TTC549 (cell line): ENCODE measurements at regions not wholly inside any gene's neighbourhood (a gene's known extent, or its start where the extent isn't known, plus 50 kb on each side); places are given as distances from the start of the nearest gene placed in this dataset.

Source experiments
- FAIRE-seq: peaks from 2 replicates; lab custom pipeline; 2012; peaks lifted over from hg19 to GRCh38; lab: Jason Lieb, UNC

DNA sequence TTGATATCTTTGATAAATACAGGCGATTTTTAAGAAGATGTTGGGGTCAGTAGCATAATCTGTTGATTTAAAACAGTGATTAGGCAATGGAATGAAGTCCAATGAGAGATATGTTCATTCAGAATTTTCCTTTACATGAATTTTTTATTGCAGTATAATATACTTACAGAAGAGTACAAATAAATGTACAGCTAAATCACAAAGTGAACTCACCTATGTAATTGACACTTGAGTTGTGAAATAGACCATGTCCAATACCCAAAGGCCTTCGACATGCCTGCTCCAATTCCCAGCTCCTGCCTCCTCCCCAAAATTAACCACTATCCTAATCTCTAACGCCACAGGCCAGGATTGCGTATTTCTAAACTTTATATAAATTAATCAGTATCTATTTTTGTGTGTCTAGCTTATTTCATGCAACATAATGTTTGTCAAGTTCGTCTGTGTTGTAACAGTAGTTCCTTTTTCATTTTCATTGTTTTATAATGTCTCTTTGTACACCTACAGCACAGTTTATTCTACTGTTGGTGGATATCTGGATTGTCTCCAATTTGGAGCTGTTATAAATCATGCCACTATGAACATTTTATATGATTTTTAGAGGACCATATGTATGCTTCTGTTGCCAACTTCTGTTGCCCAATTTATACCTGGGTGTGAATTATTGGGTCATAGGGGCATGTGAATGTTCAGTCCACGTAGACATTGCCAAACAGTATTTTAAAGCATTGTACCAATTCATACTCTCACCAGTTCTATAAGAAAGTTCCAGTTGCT lies 208.3 kb downstream of the TLE1 start:
- FAIRE-seq = no peak

- FAIRE-seq = no peak
These were observed 209.8 kb downstream of the TLE1 start for GRCh38 chr9:81479573-81479972.

- FAIRE-seq = no peak
These were observed 211.7 kb downstream of the TLE1 start for GRCh38 chr9:81477669-81478068.

DNA sequence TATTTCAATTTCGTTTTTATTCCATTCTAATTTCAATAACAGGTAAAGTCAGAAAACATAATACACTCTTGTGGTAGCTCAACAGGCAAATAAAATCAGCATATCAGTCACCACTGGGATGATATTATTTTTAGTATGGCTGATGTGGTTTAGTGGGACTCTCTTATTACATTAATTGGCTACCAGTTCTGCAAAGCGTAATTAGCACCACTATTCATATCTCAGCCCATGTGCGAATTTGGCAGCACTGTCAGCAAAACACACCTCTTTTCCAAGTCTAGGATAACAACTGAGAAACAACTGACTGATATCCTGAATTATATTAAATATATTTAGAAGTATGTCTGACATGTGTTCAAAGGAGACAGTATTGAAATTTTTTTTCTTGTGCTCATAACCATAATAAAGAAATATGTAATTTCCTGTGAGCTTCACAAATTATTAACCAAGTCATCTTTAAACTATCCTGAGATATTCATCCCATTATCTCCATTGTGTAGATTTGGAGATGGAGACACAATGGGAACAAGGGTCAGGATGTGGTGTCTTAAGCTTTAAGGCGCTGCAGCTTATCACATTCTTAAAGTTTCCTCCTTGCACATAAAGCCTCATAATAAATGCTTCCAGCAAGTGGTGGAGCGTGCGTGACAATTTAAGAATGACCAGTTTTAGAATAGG lies 212.4 kb downstream of the TLE1 start:
- no peak for FAIRE-seq

GRCh38 chr9:81474792-81475191 lies 214.6 kb downstream of the TLE1 start:
- FAIRE-seq = no peak

GRCh38 chr9:81474125-81474524 lies 215.2 kb downstream of the TLE1 start:
- no peak for FAIRE-seq

- FAIRE-seq = no peak
These were observed 215.6 kb downstream of the TLE1 start for GRCh38 chr9:81473708-81474107.

- no peak for FAIRE-seq
These were observed 216.1 kb downstream of the TLE1 start for GRCh38 chr9:81473206-81473605.

DNA sequence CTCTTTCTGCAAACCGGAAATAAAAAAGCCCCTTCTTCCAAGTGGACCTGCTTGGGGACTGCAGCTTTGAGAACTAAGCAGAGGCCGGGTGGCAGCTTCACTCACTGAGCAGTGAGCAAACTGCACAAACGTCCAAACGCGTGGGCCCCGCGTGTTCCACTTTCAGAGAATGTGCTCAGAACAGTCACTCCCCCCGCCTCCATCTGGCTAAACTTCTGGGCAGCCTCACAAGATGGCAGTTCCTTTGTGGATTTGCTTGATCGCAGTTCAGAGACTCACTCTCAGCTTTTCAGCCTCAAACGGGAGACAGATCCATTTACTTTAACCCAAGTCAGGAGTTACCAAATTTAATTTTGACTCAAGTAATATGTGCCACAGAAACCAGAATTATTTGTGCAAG lies 216.6 kb downstream of the TLE1 start:
- no peak for FAIRE-seq

- FAIRE-seq = no peak
These were observed 218.5 kb downstream of the TLE1 start for GRCh38 chr9:81470864-81471263.

DNA sequence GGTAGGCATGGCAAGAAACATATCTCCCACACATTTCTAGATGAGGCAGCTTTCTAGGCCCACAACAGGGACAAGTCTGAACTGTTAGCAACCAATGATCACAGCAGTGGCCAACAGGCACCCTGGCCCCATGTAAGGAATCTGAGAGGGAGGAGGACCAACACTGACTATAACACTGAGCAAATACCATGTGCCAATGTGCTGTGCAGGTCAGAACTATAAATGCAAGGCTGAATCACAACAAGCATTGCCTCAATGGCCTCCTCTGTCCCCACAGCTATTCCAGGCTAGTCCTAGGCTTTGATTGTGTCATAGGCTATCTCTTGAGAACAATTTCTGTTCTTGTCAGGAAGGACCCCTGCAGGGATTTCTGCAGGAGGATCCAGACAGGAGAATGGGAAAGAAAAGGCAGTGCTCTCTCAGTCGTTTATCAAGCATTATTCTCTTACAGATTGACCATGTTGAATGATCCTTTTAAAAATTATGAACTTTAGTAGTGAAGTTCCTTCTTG lies 221.2 kb downstream of the TLE1 start:
- FAIRE-seq = no peak

GRCh38 chr9:81466981-81467380 lies 222.4 kb downstream of the TLE1 start:
- FAIRE-seq = no peak

DNA sequence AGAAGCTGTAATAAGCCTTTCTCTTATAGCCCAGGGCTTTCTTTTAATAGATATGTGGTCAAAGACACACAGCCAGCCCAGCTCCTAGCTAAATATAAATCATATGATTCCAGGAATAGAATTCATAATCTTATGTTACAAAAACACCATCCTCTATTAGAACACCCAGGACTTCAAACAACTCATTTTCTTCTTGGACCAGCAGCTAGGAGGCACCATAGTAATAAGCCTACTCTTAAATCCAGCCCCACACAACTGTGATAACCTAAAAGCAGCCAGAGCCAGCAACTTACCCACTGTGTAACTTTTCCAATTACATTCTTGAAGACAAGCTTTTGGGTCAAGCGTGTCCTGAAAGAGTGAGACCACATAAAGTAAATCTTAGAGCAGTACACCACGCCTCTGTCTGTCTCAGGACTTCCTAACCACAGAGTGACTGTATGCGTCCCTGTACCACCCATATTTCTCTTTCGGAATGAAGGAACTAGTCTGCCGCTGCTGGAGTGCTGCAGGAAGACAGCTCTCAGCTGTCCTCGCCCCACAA lies 223.8 kb downstream of the TLE1 start:
- no peak for FAIRE-seq

GRCh38 chr9:81462801-81463200 lies 226.5 kb downstream of the TLE1 start:
- FAIRE-seq = no peak

- FAIRE-seq = no peak
These were observed 228.2 kb downstream of the TLE1 start for GRCh38 chr9:81461196-81461595.

DNA sequence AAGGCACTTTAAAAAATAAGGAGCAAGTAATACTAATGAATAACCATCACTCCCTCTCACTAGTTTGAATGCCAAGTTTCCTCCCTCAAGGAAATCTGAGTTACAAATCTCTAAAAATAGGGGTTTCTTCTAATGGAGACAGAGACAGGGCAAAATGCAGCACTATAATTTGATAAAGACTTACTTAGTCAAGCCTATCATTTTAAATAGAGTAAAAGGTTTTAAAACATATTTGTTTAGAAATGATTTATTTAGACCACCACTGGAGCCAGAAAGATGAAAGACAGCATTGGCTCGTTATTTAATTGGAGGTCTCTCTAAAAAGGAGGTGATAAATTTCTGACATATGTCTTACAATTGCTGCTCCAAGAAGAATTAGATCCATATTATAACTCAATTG lies 228.7 kb downstream of the TLE1 start:
- no peak for FAIRE-seq

DNA sequence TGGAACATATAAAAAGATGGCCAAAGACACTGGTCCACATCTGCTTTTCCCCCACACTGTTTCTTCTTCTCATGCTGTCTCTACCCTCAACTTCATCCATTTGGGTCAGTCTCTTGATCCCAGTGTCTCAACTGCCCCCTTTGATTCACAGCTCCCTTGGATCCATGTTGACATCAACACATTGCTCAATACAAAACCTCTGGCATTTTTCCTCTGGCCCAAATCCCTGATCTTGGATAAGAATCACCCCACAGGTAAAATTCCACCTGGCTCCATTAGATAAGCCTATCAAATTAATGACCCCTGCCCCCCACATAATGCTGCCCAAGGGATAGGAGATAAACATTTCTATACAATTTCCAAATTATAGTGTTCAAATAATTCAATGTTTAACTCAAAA lies 229.8 kb downstream of the TLE1 start:
- FAIRE-seq = no peak

DNA sequence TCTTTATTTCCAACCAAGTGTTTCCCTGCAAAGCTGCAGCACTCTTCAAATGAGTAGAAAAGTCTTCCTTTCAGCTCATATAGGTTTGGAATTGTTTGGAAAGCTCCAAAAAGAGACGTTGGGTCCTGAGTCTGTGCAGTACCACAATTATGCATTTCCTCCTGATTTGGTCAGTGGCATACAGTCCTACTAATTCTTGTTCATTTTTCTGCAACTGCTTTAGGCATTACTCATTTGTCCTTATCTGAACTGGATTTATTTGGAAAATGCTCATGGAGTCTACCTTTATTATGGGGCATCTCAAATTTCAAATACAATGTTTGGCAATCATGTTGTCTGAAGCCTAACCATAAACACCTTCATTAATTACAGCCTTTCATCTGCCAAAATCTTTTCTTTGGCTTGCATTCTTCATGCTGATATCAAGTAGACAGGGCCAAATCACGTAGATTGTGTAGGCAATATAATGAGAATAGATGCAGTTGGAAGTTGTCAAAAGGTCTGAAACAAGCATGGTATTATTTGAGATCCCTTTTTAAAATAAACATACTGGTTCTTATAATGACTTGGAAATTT lies 232.8 kb downstream of the TLE1 start:
- no peak for FAIRE-seq

DNA sequence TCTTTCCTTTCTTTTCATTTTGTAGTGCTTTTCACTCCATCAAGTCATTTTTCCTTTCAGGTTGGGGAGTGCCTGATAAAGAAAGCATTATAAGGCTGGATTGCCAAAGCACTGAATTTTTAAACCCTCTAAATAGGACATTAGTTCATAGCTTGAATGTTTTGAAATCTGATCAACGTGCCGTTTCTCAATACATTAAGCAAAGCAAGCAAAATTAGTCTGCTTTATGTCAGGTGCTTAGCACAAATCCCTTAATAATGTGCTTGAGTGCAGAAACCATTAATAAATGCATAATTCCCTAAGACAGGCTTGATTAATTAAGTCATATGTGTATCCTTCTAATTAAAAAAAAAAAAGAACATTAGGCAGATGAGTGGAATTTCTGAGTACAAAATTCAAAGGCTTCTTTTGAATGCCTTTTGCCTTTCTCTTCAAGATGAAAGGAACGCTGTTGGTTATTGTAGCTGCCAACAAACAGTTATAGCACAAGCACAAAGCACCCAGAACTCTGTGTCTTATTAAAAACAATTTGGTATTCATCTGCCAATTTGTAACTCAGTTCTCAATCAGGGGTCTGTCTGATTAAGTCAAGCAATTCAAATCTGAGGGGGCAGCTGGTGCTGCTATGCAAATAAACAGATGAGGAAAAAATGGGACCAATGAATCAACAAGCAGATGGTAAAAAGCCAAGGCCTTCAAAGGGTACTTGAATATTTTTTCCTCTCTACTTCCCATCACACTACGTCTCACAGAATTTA lies 233.7 kb downstream of the TLE1 start:
- no peak for FAIRE-seq

- no peak for FAIRE-seq
These were observed 243.9 kb downstream of the TLE1 start for GRCh38 chr9:81445331-81445921.

- no peak for FAIRE-seq
These were observed 257.7 kb downstream of the TLE1 start for GRCh38 chr9:81431641-81432040.

- FAIRE-seq = no peak
These were observed 258.6 kb downstream of the TLE1 start for GRCh38 chr9:81430727-81431126.
